ENCODE measurements at regions not wholly inside any gene's neighbourhood (a gene's known extent, or its start where the extent isn't known, plus 50 kb on each side); places are given as distances from the start of the nearest gene placed in this dataset.

DNA sequence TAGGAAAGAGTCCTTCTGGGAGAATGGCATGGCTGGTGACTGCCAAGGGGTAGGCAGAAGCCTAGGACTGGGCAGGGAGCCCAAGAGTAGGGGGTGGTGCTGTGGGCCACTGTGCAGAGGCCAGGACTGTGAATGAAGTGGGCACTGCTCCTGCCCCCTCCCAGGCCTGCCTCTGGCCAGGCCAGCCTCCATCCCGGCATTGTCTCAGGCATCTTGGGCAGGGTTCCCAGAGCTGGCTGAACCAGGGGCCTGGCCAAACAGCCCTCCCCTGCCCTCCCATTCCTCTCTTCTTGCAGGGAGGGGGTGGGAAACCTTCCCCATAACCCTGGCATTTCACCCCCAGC lies 81.6 kb downstream of the MRPL14 start:
- Mint-ChIP-seq H3K4me3 (no peak overlapping the region), H3K27me3 (ENCODE audit: low read depth in 3 of 3) (peaks cover under 1 to 11% (median 3%) of the 10 kb centered on the region in 3 donors), H3K36me3 (peaks cover 0 to 4% of the 10 kb centered on the region in 2 donors), H3K9me3 (no peaks in the 10 kb centered on the region), H3K4me1 (peaks cover 34% of the 10 kb centered on the region), H3K27ac (no peak overlapping the region)
- Histone ChIP-seq H3K79me2 (ENCODE audit: insufficient read depth, low read length) (no peaks in the 10 kb centered on the region), H3K27me3 (ENCODE audit: control insufficient read depth in 2 of 2, insufficient read depth in 2 of 2, low read length in 2 of 2) (no peaks in the 10 kb centered on the region), H3K27ac (ENCODE audit: low read depth in 1 of 2, low read length in 2 of 2) (no peak overlapping the region), H3K4me2 (replicated peaks; ENCODE audit: extremely low read depth, low read length, poor library complexity, severe bottlenecking) (no peak overlapping the region), H3K9me3 (replicated peaks in 1 of 2; ENCODE audit: control insufficient read depth in 1 of 2, insufficient read depth in 1 of 2, low read length in 2 of 2) (no peaks in the 10 kb centered on the region), H3K36me3 (replicated peaks in 1 of 2; ENCODE audit: control insufficient read depth in 1 of 2, insufficient read depth in 2 of 2, low read length in 2 of 2) (no peaks in the 10 kb centered on the region), H4K20me1 (ENCODE audit: insufficient read depth, low read length) (no peaks in the 10 kb centered on the region), H3K9ac (ENCODE audit: insufficient read depth, low read length, poor library complexity, severe bottlenecking) (no peak overlapping the region), H3K4me3 (replicated peaks in 1 of 3; ENCODE audit: low read depth in 2 of 3, low read length in 3 of 3) (no peak overlapping the region), H2AFZ (ENCODE audit: insufficient read depth, low read depth, low read length, poor library complexity, severe bottlenecking) (no peak overlapping the region), H3K4me1 (ENCODE audit: control insufficient read depth in 1 of 2, insufficient read depth in 2 of 2, low read length in 2 of 2) (peaks cover 16 to 32% of the 10 kb centered on the region in 2 donors)
- DNase-seq, result no peak
- TF ChIP-seq, protein P1, sequence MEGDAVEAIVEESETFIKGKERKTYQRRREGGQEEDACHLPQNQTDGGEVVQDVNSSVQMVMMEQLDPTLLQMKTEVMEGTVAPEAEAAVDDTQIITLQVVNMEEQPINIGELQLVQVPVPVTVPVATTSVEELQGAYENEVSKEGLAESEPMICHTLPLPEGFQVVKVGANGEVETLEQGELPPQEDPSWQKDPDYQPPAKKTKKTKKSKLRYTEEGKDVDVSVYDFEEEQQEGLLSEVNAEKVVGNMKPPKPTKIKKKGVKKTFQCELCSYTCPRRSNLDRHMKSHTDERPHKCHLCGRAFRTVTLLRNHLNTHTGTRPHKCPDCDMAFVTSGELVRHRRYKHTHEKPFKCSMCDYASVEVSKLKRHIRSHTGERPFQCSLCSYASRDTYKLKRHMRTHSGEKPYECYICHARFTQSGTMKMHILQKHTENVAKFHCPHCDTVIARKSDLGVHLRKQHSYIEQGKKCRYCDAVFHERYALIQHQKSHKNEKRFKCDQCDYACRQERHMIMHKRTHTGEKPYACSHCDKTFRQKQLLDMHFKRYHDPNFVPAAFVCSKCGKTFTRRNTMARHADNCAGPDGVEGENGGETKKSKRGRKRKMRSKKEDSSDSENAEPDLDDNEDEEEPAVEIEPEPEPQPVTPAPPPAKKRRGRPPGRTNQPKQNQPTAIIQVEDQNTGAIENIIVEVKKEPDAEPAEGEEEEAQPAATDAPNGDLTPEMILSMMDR (IDR thresholded peaks at IDR 0.05), result no peak
- WGBS (ENCODE audit: insufficient coverage), result no CpG with 5 or more reads among the region's 1 CpG
- intact Hi-C loops (cut with micrococcal nuclease), result no loop called here

DNA sequence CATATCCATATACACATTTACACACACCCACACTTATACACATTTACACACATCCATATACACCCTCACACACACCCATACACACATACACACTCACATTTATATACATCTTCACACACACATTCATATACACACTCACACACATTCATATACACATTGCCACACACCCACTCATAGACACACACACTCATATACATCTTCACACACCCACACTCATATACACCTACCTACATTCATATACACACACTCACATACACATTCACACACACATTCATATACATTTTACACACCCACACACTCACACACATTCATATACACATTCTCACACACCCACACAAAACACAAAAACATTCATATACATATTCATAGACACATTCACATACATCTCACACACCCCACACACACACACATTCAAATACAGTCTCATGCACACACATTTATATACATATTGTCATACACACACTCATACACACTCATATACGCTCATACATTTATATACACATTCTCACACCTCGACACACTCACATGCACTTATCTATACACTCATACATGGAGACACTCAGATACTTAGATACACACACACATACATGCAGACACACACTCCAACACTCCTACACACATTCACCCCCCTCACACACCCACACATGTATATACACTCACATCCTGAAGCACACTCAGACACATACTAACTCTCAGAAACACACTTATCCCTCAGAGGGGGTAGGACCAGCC lies 82.1 kb downstream of the MRPL14 start:
- no peak overlapping the region for H3K27ac ChIP-seq (ENCODE audit: low read depth in 1 of 2, low read length in 2 of 2)
- H3K4me3 ChIP-seq (replicated peaks in 1 of 3; ENCODE audit: low read depth in 2 of 3, low read length in 3 of 3), result no peak overlapping the region
- no peak for DNase-seq
- H3K4me1 ChIP-seq (ENCODE audit: control insufficient read depth in 1 of 2, insufficient read depth in 2 of 2, low read length in 2 of 2), result peaks cover 16 to 32% of the 10 kb centered on the region in 2 donors
- H3K4me2 ChIP-seq (replicated peaks; ENCODE audit: extremely low read depth, low read length, poor library complexity, severe bottlenecking), result no peak overlapping the region
- H3K9ac ChIP-seq (ENCODE audit: insufficient read depth, low read length, poor library complexity, severe bottlenecking), result no peak overlapping the region
- TF ChIP-seq, protein P1 (IDR thresholded peaks at IDR 0.05), result no peak
- H3K27me3 Mint-ChIP-seq (ENCODE audit: low read depth in 3 of 3), result peaks cover 3 to 11% (median 3%) of the 10 kb centered on the region in 3 donors
- no peak overlapping the region for H2AFZ ChIP-seq (ENCODE audit: insufficient read depth, low read depth, low read length, poor library complexity, severe bottlenecking)
- H3K27ac Mint-ChIP-seq, result no peak overlapping the region
- H3K4me3 Mint-ChIP-seq, result no peak overlapping the region
- H4K20me1 ChIP-seq (ENCODE audit: insufficient read depth, low read length), result no peaks in the 10 kb centered on the region
- no peaks in the 10 kb centered on the region for H3K9me3 ChIP-seq (replicated peaks in 1 of 2; ENCODE audit: control insufficient read depth in 1 of 2, insufficient read depth in 1 of 2, low read length in 2 of 2)
- H3K36me3 ChIP-seq (replicated peaks in 1 of 2; ENCODE audit: control insufficient read depth in 1 of 2, insufficient read depth in 2 of 2, low read length in 2 of 2), result no peaks in the 10 kb centered on the region
- 100% methylated on average over 2 of the region's 2 CpGs for WGBS (ENCODE audit: insufficient coverage)
- intact Hi-C loops (cut with micrococcal nuclease), result no loop called here
- peaks cover 0 to 7% of the 10 kb centered on the region in 2 donors for H3K36me3 Mint-ChIP-seq
- H3K27me3 ChIP-seq (ENCODE audit: control insufficient read depth in 2 of 2, insufficient read depth in 2 of 2, low read length in 2 of 2), result no peaks in the 10 kb centered on the region
- H3K4me1 Mint-ChIP-seq, result peaks cover 34% of the 10 kb centered on the region
- H3K9me3 Mint-ChIP-seq, result no peaks in the 10 kb centered on the region
- H3K79me2 ChIP-seq (ENCODE audit: insufficient read depth, low read length), result no peaks in the 10 kb centered on the region

Data from CD14-positive monocyte (primary cell).